GM19463 (cell line): ENCODE measurements at regions not wholly inside any gene's neighbourhood (a gene's known extent, or its start where the extent isn't known, plus 50 kb on each side); places are given as distances from the start of the nearest gene placed in this dataset.
"Not testable (repeated sequence)": the region's sequence is repeated elsewhere in the genome, so short reads cannot be mapped to it uniquely, and the experiment has no call there.

ENCODE experiments used
- ATAC-seq: cut with Tn5 transposase; IDR thresholded peaks from one replicate; pipeline ENCODE4 v1.9.1; 2021; ENCODE audit warnings: mild to moderate bottlenecking, moderate library complexity; ENCODE audit not compliant: unreplicated experiment

- peak; percentile 17 for ATAC-seq
These were observed 175.9 kb downstream of the ENC1 start for GRCh38 chr5:74464512-74465209.

DNA sequence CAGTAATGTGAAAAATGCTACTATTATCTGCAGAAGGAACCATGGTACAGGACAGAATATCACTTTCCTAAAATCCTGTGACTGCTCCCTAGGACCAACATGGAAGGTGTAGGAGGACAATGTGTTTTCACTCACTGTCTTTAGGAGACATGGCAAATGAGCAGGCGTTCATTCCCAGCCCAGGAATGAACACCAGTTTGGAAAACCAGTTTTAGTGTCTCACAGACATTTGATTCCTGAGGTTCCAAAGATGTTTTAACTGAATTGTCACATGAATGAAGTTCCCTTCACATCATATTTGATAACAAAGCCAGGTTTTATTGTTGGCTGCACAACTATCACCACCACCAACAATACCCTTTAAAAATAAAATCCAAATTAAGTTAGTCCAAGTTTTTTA is 178.2 kb downstream of the ENC1 start:
- ATAC-seq, result no peak

- ATAC-seq, result no peak
These were observed 179.3 kb downstream of the ENC1 start for GRCh38 chr5:74461251-74461650.

DNA sequence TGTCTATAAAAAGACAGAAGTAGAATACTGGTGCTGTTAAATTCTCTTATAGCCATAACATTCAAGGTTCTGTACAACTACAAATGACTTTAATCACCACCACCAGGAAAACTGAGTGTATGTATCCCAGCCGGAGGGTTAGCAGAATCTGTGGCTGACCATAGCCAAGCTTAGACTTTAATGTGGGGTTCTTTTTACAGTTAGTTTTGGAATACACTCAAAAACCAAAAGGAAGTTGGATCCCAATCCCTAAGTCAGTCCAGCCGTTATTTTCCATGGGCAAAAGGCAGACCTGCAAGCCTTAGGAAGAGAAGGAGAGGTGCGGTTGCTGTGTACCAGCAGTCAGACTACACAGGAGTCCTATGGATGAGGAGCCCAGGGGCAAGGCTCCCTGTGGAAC is 179.8 kb downstream of the ENC1 start:
- no peak for ATAC-seq

DNA sequence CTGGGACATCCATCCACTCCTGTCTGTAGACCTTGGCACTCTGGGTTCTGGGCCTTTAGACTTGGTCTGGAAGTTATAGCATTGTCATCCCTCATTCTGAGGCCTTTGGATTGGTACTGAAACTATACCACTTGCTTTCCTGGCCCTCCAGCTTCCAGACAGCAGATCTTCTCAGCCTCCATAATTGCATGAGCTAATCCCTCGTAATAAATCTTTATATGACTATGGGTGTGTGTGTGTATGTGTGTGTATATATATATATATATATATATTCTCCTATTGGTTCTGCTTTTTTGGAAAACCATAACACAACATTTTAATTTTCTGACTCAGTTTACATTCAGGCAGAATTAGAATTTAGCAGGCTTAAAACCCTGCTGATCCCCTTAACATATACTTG is 180.5 kb downstream of the ENC1 start:
- ATAC-seq, result no peak

- ATAC-seq, result no peak
These were observed 182.7 kb downstream of the ENC1 start for GRCh38 chr5:74457876-74458275.

GRCh38 chr5:74454263-74455030 is 186.1 kb downstream of the ENC1 start:
- ATAC-seq, result no peak

GRCh38 chr5:74452856-74453255 is 187.7 kb downstream of the ENC1 start:
- ATAC-seq, result no peak

GRCh38 chr5:74450095-74450494 is 190.4 kb downstream of the ENC1 start:
- ATAC-seq, result no peak

DNA sequence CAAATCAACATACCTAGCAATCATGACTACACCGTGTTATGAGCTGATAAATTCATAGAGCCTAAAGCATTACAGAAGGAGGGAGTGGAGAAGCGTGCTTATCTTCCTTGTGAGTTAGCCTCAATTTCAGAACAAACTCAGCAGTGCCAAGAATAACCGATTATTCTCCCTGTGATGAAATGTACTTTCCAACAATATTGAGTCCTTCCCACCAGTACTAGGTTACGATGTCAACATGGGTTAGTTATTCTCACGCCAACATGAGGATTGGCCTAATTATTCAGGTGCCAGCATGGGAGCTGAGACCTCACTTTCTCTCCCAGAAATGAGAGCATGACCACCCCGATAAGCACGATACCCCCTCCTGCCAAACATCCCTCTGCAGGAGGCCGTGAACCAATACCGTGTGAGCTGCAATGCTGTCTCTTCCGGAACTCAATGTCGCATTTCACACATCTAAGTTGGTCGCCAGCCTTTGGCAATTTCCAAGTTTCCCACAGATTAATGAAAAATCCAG is 193.7 kb downstream of the ENC1 start:
- no peak for ATAC-seq

GRCh38 chr5:74442466-74442865 is 198.1 kb downstream of the ENC1 start:
- ATAC-seq, result no peak

DNA sequence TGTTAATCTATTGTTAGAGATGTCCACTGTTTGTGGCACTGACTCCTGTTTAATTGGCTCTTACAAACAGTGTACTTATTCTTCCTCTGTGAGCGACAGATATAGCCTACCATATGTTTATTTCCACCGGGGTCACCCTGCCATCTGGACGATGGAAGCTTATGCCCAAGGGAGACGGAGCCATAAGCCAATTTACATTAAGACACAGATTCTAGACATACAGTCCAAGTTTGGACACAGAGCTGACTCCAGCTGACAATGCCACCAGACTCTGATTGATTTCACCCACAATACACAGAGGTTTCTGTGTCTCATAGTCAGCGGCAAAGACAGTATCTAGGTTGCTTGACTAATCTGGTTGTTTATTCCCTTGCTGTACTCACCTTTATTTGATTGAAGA is 198.9 kb downstream of the ENC1 start:
- ATAC-seq, result no peak

- no peak for ATAC-seq
These were observed 200.2 kb downstream of the ENC1 start for GRCh38 chr5:74440341-74440740.

DNA sequence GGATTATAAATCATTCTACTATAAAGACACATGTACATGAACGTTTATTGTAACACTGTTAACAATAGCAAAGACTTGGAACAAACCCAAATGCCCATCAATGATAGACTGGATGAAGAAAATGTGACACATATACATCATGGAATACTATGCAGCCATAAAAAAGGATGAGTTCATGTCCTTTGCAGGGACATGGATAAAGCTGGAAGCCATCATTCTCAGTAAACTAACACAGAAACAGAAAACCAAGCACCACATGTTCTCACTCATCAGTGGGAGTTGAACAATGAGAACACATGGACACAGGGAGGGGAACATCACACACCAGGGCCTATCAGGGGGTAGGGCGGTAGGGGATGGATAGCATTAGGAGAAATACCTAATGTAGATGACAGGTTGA is 202.7 kb downstream of the ENC1 start:
- not testable (repeated sequence) for ATAC-seq

GRCh38 chr5:74433896-74434829 is 206.4 kb downstream of the ENC1 start:
- no peak for ATAC-seq

- ATAC-seq, result peak; percentile 85
These were observed 207.2 kb downstream of the ENC1 start for GRCh38 chr5:74433255-74433895.

- no peak for ATAC-seq
These were observed 207.8 kb downstream of the ENC1 start for GRCh38 chr5:74432721-74433120.

DNA sequence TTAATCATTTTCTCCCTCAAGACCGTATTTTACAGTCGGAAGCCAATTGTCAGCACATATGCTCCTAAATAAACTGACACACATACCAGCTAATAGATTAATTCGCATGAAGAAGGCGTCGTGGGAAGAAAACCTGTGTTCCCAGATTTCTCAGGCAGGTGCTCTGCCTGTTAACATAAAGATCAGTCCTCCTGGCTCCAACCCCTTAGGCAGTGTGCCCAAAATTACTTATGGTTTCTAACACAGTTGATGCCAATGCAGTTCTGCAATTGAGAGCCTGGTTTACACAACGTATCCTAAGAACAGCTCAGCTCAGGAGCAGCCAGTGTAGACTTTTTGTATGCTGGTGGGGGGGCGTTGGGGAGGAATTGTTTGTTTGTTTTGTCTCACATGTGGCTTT is 208.3 kb downstream of the ENC1 start:
- ATAC-seq, result no peak

DNA sequence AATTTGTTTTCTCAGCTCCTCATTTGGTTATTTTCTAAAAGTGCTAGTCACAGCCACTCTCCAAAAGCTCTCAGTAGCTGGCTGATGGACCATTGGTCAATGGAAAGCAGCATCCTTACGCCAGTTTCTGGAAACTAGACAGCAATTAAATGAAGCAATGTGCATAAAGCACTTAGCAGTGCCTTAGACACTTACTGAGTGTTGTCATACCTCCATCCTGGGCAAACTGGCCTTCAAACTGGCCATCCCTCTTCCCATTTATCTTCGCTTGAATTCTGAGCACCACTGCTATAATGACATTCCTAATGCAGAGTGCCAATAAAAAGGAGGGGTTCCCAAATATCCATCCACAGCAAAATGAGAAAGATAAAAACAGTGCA is 209.2 kb downstream of the ENC1 start:
- no peak for ATAC-seq

DNA sequence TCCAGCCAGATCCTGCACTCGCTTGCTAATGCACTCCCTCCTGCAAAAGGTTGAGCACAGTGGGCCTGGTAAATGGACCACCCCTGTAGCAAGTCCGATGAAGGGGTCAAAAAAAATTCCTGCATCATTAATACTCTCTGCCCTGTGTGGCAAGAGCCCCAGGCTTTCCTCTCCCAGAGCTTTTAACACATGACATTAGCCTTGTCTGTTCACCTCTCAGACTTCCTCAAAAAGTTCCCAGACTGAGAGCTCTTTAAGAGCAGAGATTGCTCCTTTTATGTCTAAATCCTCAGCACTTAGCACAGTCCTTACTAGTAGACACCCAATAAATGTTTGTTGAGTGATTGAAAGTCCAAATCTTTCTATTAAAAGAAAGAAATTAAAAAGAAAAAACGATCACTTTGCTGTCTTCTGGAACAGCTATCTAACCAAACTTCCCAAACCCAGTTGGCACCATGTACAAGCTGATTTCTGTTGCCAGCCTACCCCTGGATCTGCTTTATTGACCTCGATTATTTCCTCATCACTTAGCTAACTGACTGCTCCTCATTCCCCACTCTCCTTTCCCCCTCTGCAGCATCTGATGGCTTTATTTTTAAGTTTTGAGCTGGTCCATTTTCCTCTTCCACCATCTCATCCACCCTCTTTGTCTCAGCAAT is 209.8 kb downstream of the ENC1 start:
- ATAC-seq, result no peak
